Dendritic cell treated with granulocyte-macrophage colony-stimulating factor and Interleukin-4, amounts not matched to agents 40 ng/mL and 50 ng/mL, for 4 days (primary cell): ENCODE measurements at regions not wholly inside any gene's neighbourhood (a gene's known extent, or its start where the extent isn't known, plus 50 kb on each side); places are given as distances from the start of the nearest gene placed in this dataset.

ENCODE experiments used
- H3K27ac Mint-ChIP-seq: one replicate; pipeline ENCODE4 v1.8.0; 2022; ENCODE audit warnings: mild to moderate bottlenecking, mixed read lengths
- H3K27me3 Mint-ChIP-seq: one replicate; pipeline ENCODE4 v1.8.0; 2022; ENCODE audit warnings: mild to moderate bottlenecking, mixed read lengths
- H3K36me3 Mint-ChIP-seq: one replicate; pipeline ENCODE4 v1.8.0; 2022; ENCODE audit warnings: low read depth, mixed read lengths
- H3K4me1 Mint-ChIP-seq: one replicate; pipeline ENCODE4 v1.8.0; 2022; ENCODE audit warnings: low read depth, mixed read lengths
- H3K4me3 Mint-ChIP-seq: one replicate; pipeline ENCODE4 v1.8.0; 2022; ENCODE audit warnings: mild to moderate bottlenecking, moderate library complexity, mixed read lengths
- H3K9me3 Mint-ChIP-seq: one replicate; pipeline ENCODE4 v1.8.0; 2022; ENCODE audit warnings: mixed read lengths
- intact Hi-C: fragments of 100-400 bp; cut with micrococcal nuclease; formaldehyde crosslinking; loops from one replicate; pipeline ENCODE4 v1.15.0; 2022

- Mint-ChIP-seq H3K9me3 (no peaks in the 10 kb centered on the region), H3K36me3 (no peaks in the 10 kb centered on the region), H3K4me3 (no peak overlapping the region), H3K27ac (no peak overlapping the region), H3K27me3 (no peaks in the 10 kb centered on the region), H3K4me1 (no peaks in the 10 kb centered on the region)
- intact Hi-C loops = no loop called here
These were observed 196.2 kb upstream of the TUT7 start for GRCh38 chr9:86550401-86550800.

DNA sequence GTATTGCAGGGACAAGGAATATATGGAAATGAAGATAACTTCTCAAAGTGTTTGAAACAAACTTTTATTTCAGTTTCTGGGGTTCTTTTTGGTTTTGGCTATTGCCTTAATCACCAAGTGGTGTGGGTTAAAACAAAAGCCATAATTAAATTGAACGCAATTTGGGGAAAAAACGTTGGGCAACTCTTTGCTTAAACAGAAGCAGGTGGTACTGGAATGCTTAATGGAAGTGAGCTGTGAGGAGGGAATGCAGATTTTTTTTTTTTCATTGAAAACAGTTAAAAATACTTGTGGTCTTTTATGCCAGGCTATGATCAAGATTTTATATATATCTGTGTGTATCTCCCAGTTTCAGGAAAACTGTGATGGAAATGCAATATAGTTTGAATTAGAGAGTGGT lies 195.7 kb upstream of the TUT7 start:
- Mint-ChIP-seq H3K4me3 (no peak overlapping the region), H3K27me3 (no peaks in the 10 kb centered on the region), H3K9me3 (no peaks in the 10 kb centered on the region), H3K4me1 (no peaks in the 10 kb centered on the region), H3K36me3 (no peaks in the 10 kb centered on the region), H3K27ac (no peak overlapping the region)
- intact Hi-C loops = no loop called here

DNA sequence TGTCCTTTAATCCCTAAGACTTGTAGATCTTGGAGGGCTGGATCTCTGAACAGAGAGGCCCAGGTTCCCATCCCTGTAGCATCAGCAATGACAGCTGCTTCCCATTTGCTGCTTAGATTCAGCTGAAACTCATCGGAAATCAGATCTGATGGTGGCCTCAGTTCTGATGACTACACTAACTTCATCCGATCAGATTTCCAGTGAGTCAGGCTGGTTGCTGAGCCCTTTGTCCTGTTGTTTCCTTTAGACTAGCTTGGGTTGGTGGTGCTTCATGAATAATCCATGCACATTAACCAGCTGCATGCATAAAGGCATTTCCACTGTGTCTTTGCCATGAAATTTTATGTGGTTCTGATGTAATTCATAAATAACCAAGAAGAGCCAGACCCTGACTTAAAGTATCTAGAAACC lies 195.2 kb upstream of the TUT7 start:
- H3K4me1 Mint-ChIP-seq = no peaks in the 10 kb centered on the region

GRCh38 chr9:86548220-86548619 lies 194.0 kb upstream of the TUT7 start:
- Mint-ChIP-seq H3K4me1 (no peaks in the 10 kb centered on the region), H3K27me3 (no peaks in the 10 kb centered on the region), H3K27ac (no peak overlapping the region), H3K9me3 (no peaks in the 10 kb centered on the region), H3K4me3 (no peak overlapping the region), H3K36me3 (no peaks in the 10 kb centered on the region)
- intact Hi-C loops = no loop called here

More for the DNA sequence above, 195.2 kb upstream of the TUT7 start:
- Mint-ChIP-seq H3K27me3 (no peaks in the 10 kb centered on the region), H3K36me3 (no peaks in the 10 kb centered on the region), H3K9me3 (no peaks in the 10 kb centered on the region), H3K27ac (no peak overlapping the region), H3K4me3 (no peak overlapping the region)
- intact Hi-C loops = no loop called here

- intact Hi-C loops = no loop called here
- H3K27ac Mint-ChIP-seq = no peak overlapping the region
- no peak overlapping the region for H3K4me3 Mint-ChIP-seq
- H3K36me3 Mint-ChIP-seq = no peaks in the 10 kb centered on the region
- H3K9me3 Mint-ChIP-seq = no peaks in the 10 kb centered on the region
- H3K27me3 Mint-ChIP-seq = no peaks in the 10 kb centered on the region
- H3K4me1 Mint-ChIP-seq = no peaks in the 10 kb centered on the region
These were observed 193.4 kb upstream of the TUT7 start for GRCh38 chr9:86547571-86547970.

DNA sequence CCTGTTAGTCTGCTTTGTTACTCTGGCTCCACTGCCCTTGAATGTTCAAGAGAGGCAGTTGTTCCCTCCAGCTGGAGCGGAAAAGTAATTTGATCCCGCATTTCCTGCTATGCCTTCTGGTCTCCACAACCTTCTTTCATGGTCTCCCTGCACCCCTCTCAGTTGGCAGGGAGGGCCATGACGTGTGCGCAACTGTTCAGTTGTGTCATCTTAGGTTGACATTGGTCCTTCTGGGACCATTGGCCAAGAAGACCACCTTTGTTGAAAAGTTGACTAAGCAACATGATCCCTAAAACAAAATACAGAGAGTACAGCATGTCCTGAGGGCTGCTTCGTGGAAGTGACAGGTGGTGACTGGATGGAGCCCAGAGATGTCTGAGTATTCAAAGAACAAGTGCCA lies 192.5 kb upstream of the TUT7 start:
- no peak overlapping the region for H3K4me3 Mint-ChIP-seq
- no peaks in the 10 kb centered on the region for H3K4me1 Mint-ChIP-seq
- intact Hi-C loops = no loop called here
- no peaks in the 10 kb centered on the region for H3K9me3 Mint-ChIP-seq
- H3K27ac Mint-ChIP-seq = no peak overlapping the region
- no peaks in the 10 kb centered on the region for H3K36me3 Mint-ChIP-seq
- H3K27me3 Mint-ChIP-seq = no peaks in the 10 kb centered on the region

- Mint-ChIP-seq H3K9me3 (no peaks in the 10 kb centered on the region), H3K36me3 (no peaks in the 10 kb centered on the region), H3K4me3 (no peak overlapping the region), H3K27me3 (peaks cover 3% of the 10 kb centered on the region), H3K27ac (no peak overlapping the region), H3K4me1 (no peaks in the 10 kb centered on the region)
- intact Hi-C loops = no loop called here
These were observed 190.9 kb upstream of the TUT7 start for GRCh38 chr9:86545090-86545489.

DNA sequence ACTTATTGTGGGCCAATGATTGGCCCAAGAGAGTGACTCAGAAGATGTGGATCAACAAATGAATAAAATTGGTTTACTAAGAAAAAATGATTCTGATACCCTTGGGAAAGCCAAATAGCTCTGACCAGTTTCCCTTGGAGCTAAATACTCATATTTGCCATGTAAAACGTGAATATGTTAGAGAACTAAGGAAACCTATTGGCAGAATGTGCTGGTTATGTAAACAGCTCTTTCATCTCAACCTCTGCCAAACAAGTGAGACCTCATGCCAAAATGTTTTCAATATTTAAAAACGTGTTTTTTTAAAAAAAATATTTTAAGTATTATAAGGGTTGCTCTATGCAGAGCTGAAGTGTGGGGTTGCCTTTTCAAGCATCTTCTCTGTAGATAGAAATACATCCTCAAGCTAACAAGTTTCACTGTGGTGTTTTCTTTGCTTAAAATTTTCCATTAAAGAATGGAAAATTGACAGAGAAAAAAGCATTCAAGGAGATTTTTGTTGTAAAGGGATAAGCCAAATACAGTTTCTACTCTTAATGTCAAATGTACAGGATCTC lies 186.9 kb upstream of the TUT7 start:
- no peak overlapping the region for H3K27ac Mint-ChIP-seq
- intact Hi-C loops = no loop called here
- H3K4me3 Mint-ChIP-seq = no peak overlapping the region
- H3K36me3 Mint-ChIP-seq = no peaks in the 10 kb centered on the region
- no peaks in the 10 kb centered on the region for H3K4me1 Mint-ChIP-seq
- no peaks in the 10 kb centered on the region for H3K9me3 Mint-ChIP-seq
- H3K27me3 Mint-ChIP-seq = peaks cover 3% of the 10 kb centered on the region

DNA sequence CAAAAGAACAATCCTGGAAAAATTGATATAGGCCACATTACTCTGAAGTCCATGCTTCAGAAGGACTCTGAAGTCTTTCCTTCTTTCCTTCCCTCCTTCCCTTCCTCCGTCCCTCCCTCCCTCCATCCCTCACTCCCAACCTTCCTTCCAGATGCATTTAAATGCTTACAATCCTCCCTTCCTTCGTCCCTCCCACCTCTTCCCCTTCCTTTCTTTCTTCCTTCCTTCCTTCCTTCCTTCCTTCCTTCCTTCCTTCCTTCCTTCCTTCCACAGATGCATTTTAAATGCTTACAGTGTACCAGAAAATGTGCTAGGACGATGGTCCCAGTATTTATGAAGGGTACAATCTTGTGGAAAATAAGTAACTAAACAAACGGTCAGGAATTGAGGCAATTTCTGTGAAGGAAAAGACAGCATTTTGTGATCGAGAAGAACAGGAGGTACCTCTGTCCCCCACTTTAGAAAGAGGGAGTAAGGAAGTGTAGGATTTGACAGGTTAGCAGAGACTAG lies 181.3 kb upstream of the TUT7 start:
- Mint-ChIP-seq H3K9me3 (no peaks in the 10 kb centered on the region), H3K4me1 (no peaks in the 10 kb centered on the region), H3K27ac (no peak overlapping the region), H3K27me3 (peaks cover 1% of the 10 kb centered on the region), H3K36me3 (no peaks in the 10 kb centered on the region), H3K4me3 (no peak overlapping the region)
- intact Hi-C loops = no loop called here

DNA sequence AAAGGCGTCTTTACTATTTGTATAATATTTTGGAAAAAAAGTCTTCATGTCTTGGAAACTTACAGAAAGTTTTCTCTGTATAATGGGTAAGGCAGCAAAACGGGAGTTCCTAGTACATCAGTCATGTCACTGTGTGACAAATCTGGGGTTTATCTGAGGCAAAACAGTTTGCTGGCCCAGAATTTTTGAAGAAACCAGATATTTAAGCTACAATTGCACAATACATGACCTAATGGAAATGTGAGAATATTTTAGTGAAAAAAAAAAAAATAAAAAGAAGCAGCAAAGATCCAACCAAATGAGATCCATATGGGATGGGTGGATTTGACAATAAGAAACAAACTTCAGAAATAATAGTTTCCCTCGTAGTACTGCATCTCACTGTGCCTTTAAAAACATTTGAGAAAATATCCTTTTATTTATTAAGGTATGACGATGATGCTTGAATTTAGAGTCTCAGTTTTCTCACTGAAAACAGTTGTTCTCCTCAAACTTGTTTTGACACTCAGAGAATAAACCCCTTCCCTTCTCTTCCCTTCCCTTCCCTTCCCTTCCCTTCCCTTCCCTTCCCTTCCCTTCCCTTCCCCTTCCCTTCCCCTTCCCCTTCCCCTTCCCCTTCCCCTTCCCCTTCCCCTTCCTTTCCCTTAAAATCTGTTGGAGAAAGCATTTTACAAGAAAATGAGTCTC lies 180.5 kb upstream of the TUT7 start:
- no peak overlapping the region for H3K27ac Mint-ChIP-seq
- H3K27me3 Mint-ChIP-seq = no peaks in the 10 kb centered on the region
- H3K36me3 Mint-ChIP-seq = no peaks in the 10 kb centered on the region
- H3K9me3 Mint-ChIP-seq = no peaks in the 10 kb centered on the region
- H3K4me3 Mint-ChIP-seq = no peak overlapping the region
- no peaks in the 10 kb centered on the region for H3K4me1 Mint-ChIP-seq
- intact Hi-C loops = no loop called here

- Mint-ChIP-seq H3K4me3 (no peak overlapping the region), H3K4me1 (no peaks in the 10 kb centered on the region), H3K27ac (no peak overlapping the region), H3K9me3 (no peaks in the 10 kb centered on the region), H3K27me3 (no peaks in the 10 kb centered on the region), H3K36me3 (no peaks in the 10 kb centered on the region)
- intact Hi-C loops = no loop called here
These were observed 177.9 kb upstream of the TUT7 start for GRCh38 chr9:86531971-86532640.

DNA sequence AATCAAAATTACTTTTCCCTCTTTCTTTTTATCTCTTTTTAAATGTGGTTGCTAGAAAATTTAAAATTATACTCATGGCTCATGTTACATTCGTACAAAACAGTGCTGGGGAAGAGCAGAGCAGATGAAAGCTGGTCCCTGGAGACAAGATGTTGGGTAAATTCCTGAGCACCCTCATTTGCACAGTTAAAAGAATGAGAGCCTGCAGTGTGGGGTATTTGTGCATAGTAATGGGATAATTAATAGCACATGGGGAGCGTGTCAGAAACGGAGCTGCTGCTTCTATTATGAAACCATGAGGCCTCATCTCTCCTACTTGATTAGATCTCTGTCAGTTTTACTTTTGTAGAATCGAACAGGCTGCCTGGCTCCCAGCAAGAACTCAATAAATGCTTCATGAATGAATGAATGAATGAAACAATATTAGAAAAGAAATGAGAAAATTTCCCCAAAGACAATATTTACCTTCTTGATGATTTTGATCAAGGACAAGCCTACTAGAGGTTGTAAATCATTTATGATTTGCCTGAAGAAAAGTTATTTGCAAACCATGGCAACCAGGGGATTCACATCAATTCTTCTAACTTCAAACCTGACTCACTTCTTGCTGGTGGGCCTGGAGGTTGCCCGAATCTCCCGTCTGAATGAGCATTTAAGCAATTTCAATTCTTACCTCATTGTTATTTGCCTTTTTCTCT lies 177.2 kb upstream of the TUT7 start:
- no peaks in the 10 kb centered on the region for H3K27me3 Mint-ChIP-seq
- H3K27ac Mint-ChIP-seq = no peak overlapping the region
- H3K4me3 Mint-ChIP-seq = no peak overlapping the region
- no peaks in the 10 kb centered on the region for H3K36me3 Mint-ChIP-seq
- H3K9me3 Mint-ChIP-seq = no peaks in the 10 kb centered on the region
- intact Hi-C loops = no loop called here
- no peaks in the 10 kb centered on the region for H3K4me1 Mint-ChIP-seq

- Mint-ChIP-seq H3K36me3 (no peaks in the 10 kb centered on the region), H3K4me3 (no peak overlapping the region), H3K4me1 (no peaks in the 10 kb centered on the region), H3K27me3 (no peaks in the 10 kb centered on the region), H3K9me3 (no peaks in the 10 kb centered on the region), H3K27ac (no peak overlapping the region)
- intact Hi-C loops = no loop called here
These were observed 175.5 kb upstream of the TUT7 start for GRCh38 chr9:86529496-86530275.
